ENCODE measurements at regions not wholly inside any gene's neighbourhood (a gene's known extent, or its start where the extent isn't known, plus 50 kb on each side); places are given as distances from the start of the nearest gene placed in this dataset.
"Not testable (repeated sequence)": the region's sequence is repeated elsewhere in the genome, so short reads cannot be mapped to it uniquely, and the experiment has no call there.

DNA sequence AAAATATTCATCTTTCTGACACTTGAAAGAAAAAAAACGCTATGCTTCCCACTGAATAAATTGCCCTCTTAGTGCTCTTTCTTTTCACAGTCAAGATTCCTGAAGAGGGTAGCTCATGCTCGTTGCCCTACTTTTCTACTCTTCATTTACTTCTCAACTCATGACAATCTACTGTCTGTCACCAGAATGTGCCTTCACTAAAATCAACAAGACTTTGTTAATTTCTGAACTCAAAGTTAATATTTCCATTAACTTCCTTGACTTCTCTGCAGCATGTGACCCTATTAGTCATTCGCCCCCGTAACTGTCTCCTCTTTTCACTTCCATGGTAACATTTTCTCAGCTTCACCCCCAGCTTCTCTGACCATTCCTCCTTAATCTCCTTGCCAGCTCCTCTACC lies 98.9 kb upstream of the MAPRE2 start:
- Mint-ChIP-seq H3K4me3 (no peak overlapping the region), H3K27me3 (peaks cover 43% of the 10 kb centered on the region), H3K27ac (no peak overlapping the region), H3K36me3 (ENCODE audit: low read depth) (peaks cover 4% of the 10 kb centered on the region), H3K4me1 (no peaks in the 10 kb centered on the region)
- no peak for ATAC-seq
- no peaks in the 10 kb centered on the region for H3K9me3 ChIP-seq (ENCODE audit: control insufficient read depth, low read length, poor library complexity, severe bottlenecking)
- DNase-seq = no peak

DNA sequence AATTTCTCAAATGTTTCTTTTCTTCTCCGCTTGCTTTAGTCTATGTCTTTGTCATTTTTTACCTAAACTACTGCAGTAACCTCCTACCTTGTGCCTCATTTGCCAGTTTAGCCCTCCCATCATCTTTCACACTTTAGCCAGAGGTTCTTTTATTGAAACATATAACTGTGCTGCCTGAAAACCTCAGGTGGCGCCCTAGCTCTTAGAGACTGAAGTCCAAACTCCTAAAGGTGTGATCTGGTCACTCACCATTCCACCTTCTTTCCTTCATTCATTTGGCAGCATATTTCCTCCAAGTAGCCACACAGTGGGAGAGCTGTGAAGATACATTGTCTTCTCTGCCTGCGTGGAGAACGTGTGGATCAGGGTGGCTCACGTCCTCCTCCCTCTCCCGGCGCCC lies 98.2 kb upstream of the MAPRE2 start:
- DNase-seq (no peak), ATAC-seq (no peak)
- peaks cover 4% of the 10 kb centered on the region for H3K36me3 Mint-ChIP-seq (ENCODE audit: low read depth)
- peaks cover 36% of the 10 kb centered on the region for H3K27me3 Mint-ChIP-seq
- no peak overlapping the region for H3K27ac Mint-ChIP-seq
- H3K4me3 Mint-ChIP-seq = no peak overlapping the region
- no peaks in the 10 kb centered on the region for H3K4me1 Mint-ChIP-seq
- no peaks in the 10 kb centered on the region for H3K9me3 ChIP-seq (ENCODE audit: control insufficient read depth, low read length, poor library complexity, severe bottlenecking)

DNA sequence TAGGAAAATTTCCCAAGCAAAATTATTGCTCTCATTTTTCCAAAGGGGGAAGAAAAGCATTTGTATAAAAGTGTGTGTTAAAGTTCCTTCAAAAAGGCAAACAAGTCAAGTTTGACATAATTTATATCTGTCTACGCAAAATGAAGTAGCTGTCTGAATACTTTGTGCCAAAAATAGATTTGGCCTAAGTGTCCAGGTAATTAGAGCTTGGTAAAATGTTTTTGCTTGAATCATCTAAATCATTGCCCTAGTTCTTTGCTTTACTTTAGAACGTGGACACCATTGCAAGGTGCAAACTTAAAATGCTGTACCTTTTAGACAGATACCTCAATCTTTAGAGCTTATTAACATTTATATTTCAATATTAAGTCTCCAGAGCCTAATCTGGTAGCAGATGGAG lies 97.6 kb upstream of the MAPRE2 start:
- no peaks in the 10 kb centered on the region for H3K9me3 ChIP-seq (ENCODE audit: control insufficient read depth, low read length, poor library complexity, severe bottlenecking)
- peaks cover 34% of the 10 kb centered on the region for H3K27me3 Mint-ChIP-seq
- no peak overlapping the region for H3K27ac Mint-ChIP-seq
- DNase-seq = no peak
- H3K4me1 Mint-ChIP-seq = no peaks in the 10 kb centered on the region
- no peak overlapping the region for H3K4me3 Mint-ChIP-seq
- peaks cover 4% of the 10 kb centered on the region for H3K36me3 Mint-ChIP-seq (ENCODE audit: low read depth)
- no peak for ATAC-seq

DNA sequence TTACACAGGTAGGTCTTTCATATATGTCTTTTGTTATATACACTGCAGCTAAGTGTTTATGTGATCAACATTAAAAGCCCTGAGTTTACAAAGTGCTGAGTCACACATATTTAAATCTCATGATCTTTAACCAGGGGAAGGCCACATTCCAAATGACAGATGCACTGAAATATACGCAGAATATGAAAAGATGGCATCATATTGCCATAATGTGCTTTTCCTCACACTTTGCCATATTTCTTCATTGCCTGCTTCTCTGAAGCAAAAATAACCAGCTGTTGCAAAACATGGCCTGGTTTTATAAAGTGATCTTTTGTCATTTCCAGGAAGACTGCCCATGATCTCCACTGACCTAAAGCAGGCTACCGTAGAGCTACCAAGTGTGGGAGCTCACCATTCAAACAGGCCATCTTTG lies 93.5 kb upstream of the MAPRE2 start:
- Mint-ChIP-seq H3K36me3 (ENCODE audit: low read depth) (no peaks in the 10 kb centered on the region), H3K4me1 (no peaks in the 10 kb centered on the region), H3K27ac (no peak overlapping the region), H3K27me3 (peaks cover 12% of the 10 kb centered on the region), H3K4me3 (no peak overlapping the region)
- H3K9me3 ChIP-seq (ENCODE audit: control insufficient read depth, low read length, poor library complexity, severe bottlenecking) = no peaks in the 10 kb centered on the region
- ATAC-seq = no peak
- no peak for DNase-seq

DNA sequence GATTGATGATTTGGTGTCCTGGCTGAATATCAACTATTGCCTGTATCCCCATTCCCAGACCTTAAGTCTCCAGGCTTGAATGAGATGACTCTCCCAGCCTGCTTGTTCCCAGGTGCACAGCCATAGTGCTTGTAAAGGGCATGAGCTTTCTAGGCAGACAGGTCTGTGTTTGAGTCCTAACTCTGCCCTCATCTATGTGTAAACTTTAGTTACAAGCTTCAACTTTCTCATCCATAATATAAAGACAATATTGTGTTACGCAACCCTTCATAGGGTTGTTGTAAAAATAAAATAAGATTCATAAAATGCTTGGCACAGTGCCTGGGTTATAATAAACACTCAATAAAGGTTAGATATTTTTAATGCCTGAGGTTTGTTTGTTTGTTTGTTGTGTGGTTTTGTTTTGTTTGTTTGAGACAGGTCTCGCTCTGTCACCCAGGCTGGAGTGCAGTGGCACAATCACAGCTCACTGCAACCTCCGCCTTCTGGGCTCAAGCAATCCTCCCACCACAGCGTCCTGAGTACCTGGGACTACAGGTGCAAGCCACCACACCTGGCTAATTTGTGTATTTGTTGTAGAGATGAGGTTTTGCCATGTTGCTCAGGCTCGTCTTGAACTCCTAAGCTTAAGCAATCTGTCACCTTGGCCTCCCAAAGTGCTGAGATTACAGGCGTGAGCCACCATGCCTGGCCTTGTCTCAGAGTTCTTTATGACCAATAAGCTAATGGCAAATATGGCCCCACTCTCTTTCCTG lies 89.4 kb upstream of the MAPRE2 start:
- no peaks in the 10 kb centered on the region for H3K36me3 Mint-ChIP-seq (ENCODE audit: low read depth)
- no peak overlapping the region for H3K4me3 Mint-ChIP-seq
- peaks cover 20% of the 10 kb centered on the region for H3K27me3 Mint-ChIP-seq
- no peaks in the 10 kb centered on the region for H3K4me1 Mint-ChIP-seq
- no peak for DNase-seq
- H3K9me3 ChIP-seq (ENCODE audit: control insufficient read depth, low read length, poor library complexity, severe bottlenecking) = no peaks in the 10 kb centered on the region
- H3K27ac Mint-ChIP-seq = no peak overlapping the region
- ATAC-seq = no peak

DNA sequence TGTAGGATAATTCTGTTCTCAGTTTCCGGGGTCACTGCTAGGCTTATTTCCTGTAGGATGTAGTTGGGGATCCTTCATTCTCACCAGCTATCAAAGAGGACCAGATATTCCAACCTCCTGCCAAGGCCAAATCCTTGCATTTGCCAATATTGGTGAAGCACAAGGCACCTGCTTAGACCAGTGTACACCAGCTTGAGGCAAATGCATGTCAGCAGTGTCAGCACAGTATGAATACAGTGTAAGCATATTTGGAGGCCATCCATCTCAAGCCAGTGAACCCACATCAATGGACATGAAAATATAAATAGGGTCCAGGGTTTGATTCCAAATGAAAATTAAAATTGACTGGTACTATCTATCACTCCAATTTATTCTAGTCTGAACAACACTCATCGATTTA lies 88.0 kb upstream of the MAPRE2 start:
- H3K9me3 ChIP-seq (ENCODE audit: control insufficient read depth, low read length, poor library complexity, severe bottlenecking) = no peaks in the 10 kb centered on the region
- Mint-ChIP-seq H3K27me3 (peaks cover 31% of the 10 kb centered on the region), H3K36me3 (ENCODE audit: low read depth) (no peaks in the 10 kb centered on the region), H3K4me3 (no peak overlapping the region), H3K27ac (no peak overlapping the region), H3K4me1 (no peaks in the 10 kb centered on the region)
- DNase-seq = no peak
- no peak for ATAC-seq

DNA sequence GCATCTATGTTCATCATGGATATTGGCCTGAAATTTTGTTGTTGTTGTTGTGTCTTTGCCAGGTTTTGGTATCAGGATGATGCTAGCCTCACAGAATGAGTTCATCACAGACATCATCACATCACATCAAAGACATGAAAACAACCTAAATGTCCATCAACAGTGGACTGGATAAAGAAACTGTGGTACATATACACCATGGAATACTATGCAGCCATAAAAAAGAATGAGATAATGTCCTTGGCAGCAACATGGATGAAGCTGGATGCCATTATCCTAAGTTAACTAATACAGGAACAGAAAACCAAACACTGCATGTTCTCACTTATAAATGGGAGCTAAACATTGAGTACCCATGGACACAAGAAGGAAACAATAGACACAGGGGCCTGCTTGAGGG lies 85.7 kb upstream of the MAPRE2 start:
- peaks cover 40% of the 10 kb centered on the region for H3K27me3 Mint-ChIP-seq
- not testable (repeated sequence) for ATAC-seq; H3K4me3 Mint-ChIP-seq; H3K9me3 ChIP-seq (ENCODE audit: control insufficient read depth, low read length, poor library complexity, severe bottlenecking); H3K27ac Mint-ChIP-seq; H3K4me1 Mint-ChIP-seq; H3K36me3 Mint-ChIP-seq (ENCODE audit: low read depth); DNase-seq

DNA sequence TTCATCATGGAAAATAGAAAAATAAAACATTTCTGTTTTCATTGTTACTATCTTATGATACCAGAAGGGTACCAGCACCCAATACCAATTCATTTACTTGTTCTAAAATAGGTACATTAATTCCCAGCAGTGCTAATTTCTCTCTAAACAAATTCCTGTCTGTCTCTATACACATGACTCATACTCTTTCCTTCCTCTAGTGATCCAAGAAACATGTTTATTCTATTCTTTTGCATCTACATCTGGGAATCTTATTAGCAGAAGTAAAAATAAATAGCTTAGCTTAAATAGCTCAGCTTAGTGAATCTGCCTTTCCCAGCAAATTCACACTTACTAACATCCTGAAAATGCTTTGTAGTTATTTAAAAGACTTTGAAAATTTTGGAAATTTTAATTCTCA lies 84.5 kb upstream of the MAPRE2 start:
- no peak overlapping the region for H3K4me3 Mint-ChIP-seq
- no peaks in the 10 kb centered on the region for H3K36me3 Mint-ChIP-seq (ENCODE audit: low read depth)
- DNase-seq (no peak), ATAC-seq (no peak)
- H3K9me3 ChIP-seq (ENCODE audit: control insufficient read depth, low read length, poor library complexity, severe bottlenecking) = no peaks in the 10 kb centered on the region
- peaks cover 44% of the 10 kb centered on the region for H3K27me3 Mint-ChIP-seq
- H3K4me1 Mint-ChIP-seq = no peaks in the 10 kb centered on the region
- H3K27ac Mint-ChIP-seq = no peak overlapping the region

DNA sequence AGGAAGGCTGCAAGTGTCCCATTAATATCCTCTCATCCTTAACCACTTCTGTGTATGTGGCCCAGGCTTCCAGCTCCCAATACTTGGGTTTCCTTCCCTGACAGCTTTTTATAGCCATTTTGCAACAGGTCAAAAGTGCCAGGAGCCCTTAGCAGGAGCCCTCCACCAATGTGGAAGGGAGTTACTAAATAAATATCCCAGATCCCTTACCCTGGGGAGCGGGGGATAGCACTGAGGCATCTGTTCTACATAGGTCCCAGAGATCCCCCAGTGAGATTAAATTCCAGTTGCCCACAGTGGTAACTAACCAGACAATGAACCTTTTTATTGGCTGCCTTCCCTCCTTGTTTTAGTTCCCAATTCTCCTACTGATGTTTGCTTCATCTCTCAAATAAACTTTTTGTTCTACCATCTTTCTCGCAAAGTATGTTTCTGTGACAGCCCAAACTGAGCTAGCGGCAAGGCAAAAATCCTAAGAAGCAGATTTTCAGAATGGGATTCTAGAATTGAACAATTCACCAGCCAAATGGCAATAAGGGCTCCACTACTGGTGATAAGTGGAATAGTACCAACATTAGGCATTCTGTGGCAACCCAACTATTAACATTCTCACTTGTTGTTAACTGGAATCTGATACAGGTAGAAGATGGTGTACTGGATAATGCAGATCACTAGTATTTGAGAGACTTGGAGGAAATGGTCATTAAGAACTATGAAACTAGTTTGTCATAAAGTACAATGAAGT lies 83.9 kb upstream of the MAPRE2 start:
- DNase-seq (no peak), ATAC-seq (no peak)
- H3K4me3 Mint-ChIP-seq = no peak overlapping the region
- H3K4me1 Mint-ChIP-seq = no peaks in the 10 kb centered on the region
- H3K27me3 Mint-ChIP-seq = peaks cover 44% of the 10 kb centered on the region
- no peaks in the 10 kb centered on the region for H3K36me3 Mint-ChIP-seq (ENCODE audit: low read depth)
- H3K27ac Mint-ChIP-seq = no peak overlapping the region
- no peaks in the 10 kb centered on the region for H3K9me3 ChIP-seq (ENCODE audit: control insufficient read depth, low read length, poor library complexity, severe bottlenecking)

DNA sequence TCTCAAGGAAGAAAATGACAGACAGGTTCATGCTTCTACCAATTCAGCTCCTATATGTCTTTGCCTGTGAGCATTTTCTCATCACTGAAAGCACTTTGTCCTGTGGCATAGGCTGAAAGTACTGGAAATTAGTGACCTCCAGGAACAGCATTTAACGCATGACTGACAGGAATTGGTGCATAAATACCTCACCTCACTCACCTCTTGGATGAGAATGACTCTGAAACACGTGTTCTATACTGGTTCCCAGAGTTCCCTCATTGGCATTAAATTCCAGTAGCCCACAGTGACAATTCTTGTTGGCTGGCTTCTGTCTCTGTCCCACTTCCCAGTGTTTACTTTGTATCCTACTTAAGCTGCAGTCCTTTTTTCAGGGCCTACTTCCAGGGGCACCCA lies 83.4 kb upstream of the MAPRE2 start:
- no peak for ATAC-seq
- Mint-ChIP-seq H3K4me3 (no peak overlapping the region), H3K4me1 (no peaks in the 10 kb centered on the region), H3K27me3 (peaks cover 44% of the 10 kb centered on the region), H3K27ac (no peak overlapping the region), H3K36me3 (ENCODE audit: low read depth) (no peaks in the 10 kb centered on the region)
- no peaks in the 10 kb centered on the region for H3K9me3 ChIP-seq (ENCODE audit: control insufficient read depth, low read length, poor library complexity, severe bottlenecking)
- no peak for DNase-seq

DNA sequence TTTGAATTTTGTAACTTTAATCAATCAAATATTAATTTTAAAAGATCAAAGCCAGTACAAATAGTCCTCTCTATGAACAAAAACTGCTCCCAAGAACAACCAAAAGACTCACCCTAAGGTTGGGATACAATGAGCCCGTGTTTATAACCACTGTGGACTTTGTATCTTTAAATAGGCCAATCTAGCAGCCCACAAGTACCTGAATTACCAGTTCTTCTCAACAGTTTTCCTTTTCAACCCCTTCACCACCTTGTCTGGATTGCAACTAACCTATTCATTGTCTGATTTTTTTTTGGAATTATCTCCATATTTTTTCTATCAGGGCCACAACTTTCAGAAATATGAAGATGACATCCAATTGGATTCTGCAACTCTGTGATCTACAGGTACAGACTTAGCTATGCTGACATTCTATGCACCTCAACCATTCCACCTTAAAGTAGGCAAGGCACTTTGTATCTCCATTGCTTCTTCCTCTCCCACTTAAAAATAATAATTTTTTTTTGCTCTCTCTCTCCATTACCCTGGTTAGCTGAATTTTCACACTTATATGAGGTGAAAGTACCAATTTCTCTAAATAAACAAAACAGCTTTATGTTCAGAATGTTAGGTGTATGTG lies 81.9 kb upstream of the MAPRE2 start:
- H3K9me3 ChIP-seq (ENCODE audit: control insufficient read depth, low read length, poor library complexity, severe bottlenecking) = no peaks in the 10 kb centered on the region
- H3K27ac Mint-ChIP-seq = no peak overlapping the region
- DNase-seq = no peak
- H3K4me3 Mint-ChIP-seq = no peak overlapping the region
- H3K27me3 Mint-ChIP-seq = peaks cover 41% of the 10 kb centered on the region
- no peaks in the 10 kb centered on the region for H3K36me3 Mint-ChIP-seq (ENCODE audit: low read depth)
- H3K4me1 Mint-ChIP-seq = no peaks in the 10 kb centered on the region
- ATAC-seq = no peak

DNA sequence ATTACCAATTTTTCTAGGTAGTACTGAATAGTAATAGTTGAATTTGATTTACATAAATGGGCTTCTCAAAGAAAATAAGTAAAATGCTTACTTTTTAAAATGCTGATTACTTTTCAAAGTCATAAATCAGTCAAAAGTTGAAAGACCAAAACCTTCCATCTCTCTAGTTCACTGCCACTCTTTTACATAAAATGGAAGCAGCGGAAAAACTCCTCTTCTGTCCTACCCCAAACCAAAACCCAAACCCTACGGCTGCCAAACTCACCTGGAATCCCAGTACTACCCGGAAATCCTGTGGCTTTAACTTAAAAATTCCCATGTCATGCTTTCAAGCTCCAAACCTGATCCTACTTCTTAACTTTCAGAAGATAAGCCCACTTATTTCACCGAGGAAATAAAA lies 81.2 kb upstream of the MAPRE2 start:
- Mint-ChIP-seq H3K27me3 (peaks cover 36% of the 10 kb centered on the region), H3K27ac (no peak overlapping the region), H3K4me1 (no peaks in the 10 kb centered on the region), H3K4me3 (no peak overlapping the region), H3K36me3 (ENCODE audit: low read depth) (no peaks in the 10 kb centered on the region)
- DNase-seq (no peak), ATAC-seq (no peak)
- H3K9me3 ChIP-seq (ENCODE audit: control insufficient read depth, low read length, poor library complexity, severe bottlenecking) = no peaks in the 10 kb centered on the region

DNA sequence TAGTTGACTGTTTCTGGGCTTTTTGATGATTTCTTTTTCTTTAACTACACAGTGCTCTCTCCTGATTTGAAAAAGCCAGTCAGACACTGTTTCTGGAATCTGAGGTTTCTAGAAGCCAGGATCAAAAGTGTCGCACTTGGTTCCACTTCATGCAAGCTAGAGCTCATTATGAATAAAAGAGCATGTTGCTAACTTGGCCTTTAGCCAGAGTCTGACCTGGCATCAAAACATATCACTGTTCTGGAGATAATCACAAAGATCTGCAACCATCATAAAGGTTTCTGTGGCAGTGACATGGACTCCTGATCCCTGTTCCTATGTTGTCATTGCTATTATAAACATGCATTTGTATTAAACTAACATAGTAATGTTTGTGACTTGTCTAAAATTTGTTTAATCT lies 76.1 kb upstream of the MAPRE2 start:
- Mint-ChIP-seq H3K27ac (no peak overlapping the region), H3K27me3 (peaks cover 37% of the 10 kb centered on the region), H3K4me3 (no peak overlapping the region), H3K36me3 (ENCODE audit: low read depth) (peaks cover 5% of the 10 kb centered on the region), H3K4me1 (no peaks in the 10 kb centered on the region)
- ATAC-seq (no peak), DNase-seq (no peak)
- no peaks in the 10 kb centered on the region for H3K9me3 ChIP-seq (ENCODE audit: control insufficient read depth, low read length, poor library complexity, severe bottlenecking)

Measured in T-helper 17 cell (primary cell).